Breast epithelium (tissue), 4 donors: ENCODE measurements at regions not wholly inside any gene's neighbourhood (a gene's known extent, or its start where the extent isn't known, plus 50 kb on each side); places are given as distances from the start of the nearest gene placed in this dataset.
"Not testable (repeated sequence)": the region's sequence is repeated elsewhere in the genome, so short reads cannot be mapped to it uniquely, and the experiment has no call there.

Source experiments
- DNase-seq, 2 donors: peaks; one replicate each; pipeline ENCODE4 v3.0.0-alpha.2; 2019; ENCODE audit warnings: low spot score in 2 of 2
- H3K27ac ChIP-seq, 2 donors: fragments of 200-600 bp; sonication (generic) in 1 of 2; one replicate each; pipeline ENCODE4 v1.5.1; 2016 to 2019; ENCODE audit warnings: mild to moderate bottlenecking in 1 of 2
- H3K27me3 ChIP-seq, 2 donors: fragments of 200-600 bp; sonication (generic) in 1 of 2; one replicate each; pipeline versions ENCODE4 v1.5.1 to v1.6.0; 2017 to 2019; ENCODE audit warnings: control low read depth in 1 of 2, mild to moderate bottlenecking in 1 of 2
- H3K36me3 ChIP-seq: fragments of 200-600 bp; one replicate; pipeline ENCODE4 v1.5.1; 2019
- H3K4me1 ChIP-seq, 2 donors: fragments of 200-600 bp; sonication (generic); one replicate each; pipeline ENCODE4 v1.5.1; 2016 to 2019; ENCODE audit warnings: control low read depth in 1 of 2
- H3K4me3 ChIP-seq, 3 donors: fragments of 200-600 bp; sonication (generic); 1 replicate in 2 of 3; 2 replicates in 1 of 3; pipeline ENCODE4 v1.5.1; 2016 to 2019; ENCODE audit warnings: mild to moderate bottlenecking in 3 of 3, moderate library complexity in 2 of 3
- H3K9me3 ChIP-seq, 2 donors: fragments of 200-600 bp; sonication (generic) in 1 of 2; one replicate each; pipeline ENCODE4 v1.5.1; 2016 to 2019; ENCODE audit warnings: control low read depth in 1 of 2
- CTCF ChIP-seq, 3 donors: fragments of 450-650 bp; IDR thresholded peaks; one replicate each; pipeline ENCODE4 v1.5.1; 2016 to 2017; ENCODE audit warnings: antibody characterized with exemption in 3 of 3, mild to moderate bottlenecking in 3 of 3, moderate library complexity in 3 of 3
- POLR2A ChIP-seq: fragments of 450-650 bp; IDR thresholded peaks from one replicate; pipeline ENCODE4 v1.6.1; 2016; ENCODE audit warnings: antibody characterized with exemption, mild to moderate bottlenecking, moderate library complexity
- POLR2AphosphoS5 ChIP-seq, 3 donors: sonication (generic); formaldehyde crosslinking; IDR thresholded peaks; one replicate each; pipeline ENCODE4 v1.6.1; 2017; ENCODE audit warnings: antibody characterized with exemption in 3 of 3
- intact Hi-C: fragments of 100-400 bp; cut with DNase I; formaldehyde crosslinking; loops from one replicate; pipeline ENCODE4 v1.15.1; 2023; ENCODE audit warnings: low total_unique reads

DNA sequence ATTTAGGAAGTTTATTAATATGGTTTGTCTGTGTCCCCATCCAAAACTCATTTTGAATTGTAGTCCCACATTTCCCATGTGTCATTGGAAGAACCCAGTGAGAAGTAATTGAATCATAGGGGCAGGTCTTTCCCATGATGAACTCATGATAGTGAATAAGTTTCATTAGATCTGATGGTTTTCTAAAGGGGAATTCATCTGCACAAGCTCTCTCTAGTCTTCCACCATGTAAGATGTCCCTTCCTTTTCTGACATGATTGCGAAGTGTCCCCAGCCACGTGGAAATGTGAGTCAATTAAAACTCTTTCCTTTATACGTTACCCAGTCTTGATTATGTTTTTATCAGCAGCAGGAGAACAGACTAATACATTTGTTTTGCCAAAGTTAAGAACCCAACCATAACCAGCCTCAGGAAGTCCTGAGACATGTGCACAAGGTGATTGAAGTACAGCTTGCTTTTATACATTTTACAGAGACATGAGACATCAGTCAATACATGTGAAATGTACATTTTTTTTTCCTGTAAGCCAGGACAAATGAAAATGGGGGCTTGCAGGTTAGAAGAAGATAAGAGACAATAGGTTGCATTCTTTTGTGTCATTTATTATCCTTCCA is 1136.7 kb downstream of the TMEM121 start:
- no peaks in the 10 kb centered on the region for H3K4me1 ChIP-seq
- no peak overlapping the region for H3K4me3 ChIP-seq
- no peak for DNase-seq
- H3K27ac ChIP-seq: no peak overlapping the region
- TF ChIP-seq CTCF (IDR thresholded peaks at IDR 0.05) (no peak), POLR2AphosphoS5 (IDR thresholded peaks at IDR 0.05) (no peak), POLR2A (no peak)
- H3K27me3 ChIP-seq: peaks cover 0 to 14% of the 10 kb centered on the region in 2 donors
- no peaks in the 10 kb centered on the region for H3K36me3 ChIP-seq
- H3K9me3 ChIP-seq: no peaks in the 10 kb centered on the region
- intact Hi-C loops: no loop called here

DNA sequence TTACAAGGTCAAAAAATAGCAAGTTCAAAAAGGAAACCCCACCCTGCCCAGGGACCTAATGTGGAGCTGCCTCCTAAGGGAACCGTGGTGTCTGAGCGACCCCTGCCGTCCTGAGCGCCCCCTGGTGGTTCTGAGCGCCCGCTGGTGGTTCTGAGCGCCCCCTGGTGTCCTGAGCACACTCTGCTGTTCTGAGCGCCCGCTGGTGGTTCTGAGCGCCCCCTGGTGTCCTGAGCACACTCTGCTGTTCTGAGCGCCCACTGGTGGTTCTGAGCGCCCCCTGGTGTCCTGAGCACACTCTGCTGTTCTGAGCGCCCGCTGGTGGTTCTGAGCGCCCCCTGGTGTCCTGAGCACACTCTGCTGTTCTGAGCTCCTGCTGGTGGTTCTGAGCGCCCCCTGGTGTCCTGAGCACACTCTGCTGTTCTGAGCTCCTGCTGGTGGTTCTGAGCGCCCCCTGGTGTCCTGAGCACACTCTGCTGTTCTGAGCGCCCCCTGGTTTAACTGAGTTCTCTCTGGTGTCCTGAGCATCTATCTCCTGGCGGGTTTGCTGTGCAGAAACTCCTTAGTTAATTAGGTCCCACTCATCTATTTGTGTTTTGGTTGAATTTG is 1137.5 kb downstream of the TMEM121 start:
- H3K4me1 ChIP-seq, H3K4me3 ChIP-seq, H3K27ac ChIP-seq, H3K36me3 ChIP-seq, intact Hi-C loops, DNase-seq, H3K9me3 ChIP-seq: not testable (repeated sequence)
- peaks cover 0 to 14% of the 10 kb centered on the region in 2 donors for H3K27me3 ChIP-seq

GRCh38 chr14:106665814-106666213 is 1139.4 kb downstream of the TMEM121 start:
- no peak for TF ChIP-seq POLR2A
- Histone ChIP-seq H3K4me3 (no peak overlapping the region), H3K4me1 (no peaks in the 10 kb centered on the region), H3K27ac (no peak overlapping the region), H3K9me3 (no peaks in the 10 kb centered on the region), H3K27me3 (peaks cover 0 to 24% of the 10 kb centered on the region in 2 donors), H3K36me3 (no peaks in the 10 kb centered on the region)
- DNase-seq: no peak
- intact Hi-C loops: no loop called here

DNA sequence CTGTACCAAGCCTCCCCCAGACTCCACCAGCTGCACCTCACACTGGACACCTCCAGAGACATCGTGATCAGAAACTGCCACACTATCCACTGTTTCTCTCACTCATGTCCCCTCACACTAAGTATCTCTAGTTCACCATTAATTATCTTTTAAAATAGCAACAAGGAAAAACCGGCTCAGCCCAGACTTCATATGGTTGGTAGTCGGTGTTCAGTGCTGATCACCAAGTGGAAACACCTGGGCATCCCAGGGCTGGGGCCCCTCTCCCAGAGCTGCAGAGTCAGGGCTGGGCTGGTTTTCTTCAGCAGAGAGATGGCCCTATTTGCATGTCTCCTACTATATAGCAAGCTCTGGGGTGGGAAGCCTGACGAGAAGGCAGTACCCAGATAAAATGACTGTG is 1140.0 kb downstream of the TMEM121 start:
- TF ChIP-seq POLR2A (no peak), POLR2AphosphoS5 (IDR thresholded peaks at IDR 0.05) (no peak), CTCF (IDR thresholded peaks at IDR 0.05) (no peak)
- H3K4me1 ChIP-seq: no peaks in the 10 kb centered on the region
- intact Hi-C loops: no loop called here
- DNase-seq: no peak
- no peak overlapping the region for H3K4me3 ChIP-seq
- H3K9me3 ChIP-seq: no peaks in the 10 kb centered on the region
- H3K36me3 ChIP-seq: no peaks in the 10 kb centered on the region
- peaks cover 0 to 24% of the 10 kb centered on the region in 2 donors for H3K27me3 ChIP-seq
- H3K27ac ChIP-seq: no peak overlapping the region

- H3K36me3 ChIP-seq: no peaks in the 10 kb centered on the region
- peaks cover 0 to 24% of the 10 kb centered on the region in 2 donors for H3K27me3 ChIP-seq
- H3K27ac ChIP-seq: no peak overlapping the region
- no peak overlapping the region for H3K4me3 ChIP-seq
- intact Hi-C loops: no loop called here
- DNase-seq: no peak
- H3K4me1 ChIP-seq: no peaks in the 10 kb centered on the region
- TF ChIP-seq CTCF (IDR thresholded peaks at IDR 0.05) (no peak), POLR2AphosphoS5 (IDR thresholded peaks at IDR 0.05) (no peak), POLR2A (no peak)
- no peaks in the 10 kb centered on the region for H3K9me3 ChIP-seq
Observed at GRCh38 chr14:106670011-106670410, 1143.6 kb downstream of the TMEM121 start.

- H3K36me3 ChIP-seq, H3K4me3 ChIP-seq, DNase-seq, H3K9me3 ChIP-seq, H3K27me3 ChIP-seq, H3K4me1 ChIP-seq, intact Hi-C loops, H3K27ac ChIP-seq: not testable (repeated sequence)
Observed at GRCh38 chr14:106674093-106674492, 1147.7 kb downstream of the TMEM121 start.

GRCh38 chr14:106674509-106675125 is 1148.2 kb downstream of the TMEM121 start:
- intact Hi-C loops: not testable (repeated sequence)

GRCh38 chr14:106675716-106676115 is 1149.3 kb downstream of the TMEM121 start:
- H3K9me3 ChIP-seq, H3K27me3 ChIP-seq, H3K27ac ChIP-seq, H3K36me3 ChIP-seq, intact Hi-C loops, H3K4me3 ChIP-seq, DNase-seq, H3K4me1 ChIP-seq: not testable (repeated sequence)

More at GRCh38 chr14:106674509-106675125, 1148.2 kb downstream of the TMEM121 start:
- H3K4me1 ChIP-seq, H3K27ac ChIP-seq, H3K36me3 ChIP-seq, DNase-seq, H3K9me3 ChIP-seq, H3K4me3 ChIP-seq, H3K27me3 ChIP-seq: not testable (repeated sequence)
